ENCODE measurements at regions not wholly inside any gene's neighbourhood (a gene's known extent, or its start where the extent isn't known, plus 50 kb on each side); places are given as distances from the start of the nearest gene placed in this dataset.

- no peaks in the 10 kb centered on the region for H3K27me3 ChIP-seq (ENCODE audit: insufficient read depth, low read length, poor library complexity, severe bottlenecking)
- Mint-ChIP-seq H3K9me3 (peaks cover 1 to 11% (median 3%) of the 10 kb centered on the region in 5 donors), H3K4me3 (no peak overlapping the region), H3K4me1 (no peaks in the 10 kb centered on the region), H3K36me3 (peaks cover 0 to 2% (median 0%) of the 10 kb centered on the region in 3 donors), H3K27ac (no peak overlapping the region), H3K27me3 (no peaks in the 10 kb centered on the region)
- ChIA-PET CTCF (no interaction called here), POLR2A (no interaction called here)
- no peaks in the 10 kb centered on the region for H3K9me3 ChIP-seq (ENCODE audit: low read length)
- no peak overlapping the region for H3K4me3 ChIP-seq (ENCODE audit: low read length)
- H3K4me1 ChIP-seq (ENCODE audit: insufficient read depth, low read length): no peaks in the 10 kb centered on the region
- no peaks in the 10 kb centered on the region for H3K36me3 ChIP-seq (ENCODE audit: insufficient read depth, low read length)
- H3K27ac ChIP-seq (ENCODE audit: low read depth, low read length): no peak overlapping the region
- no peak for DNase-seq
Observed at GRCh38 chr17:12362853-12363455, 302.7 kb upstream of the MYOCD start.

GRCh38 chr17:12365805-12366204, 299.9 kb upstream of the MYOCD start:
- no peaks in the 10 kb centered on the region for H3K9me3 ChIP-seq (ENCODE audit: low read length)
- H3K27ac ChIP-seq (ENCODE audit: low read depth, low read length): no peak overlapping the region
- Mint-ChIP-seq H3K27me3 (no peaks in the 10 kb centered on the region), H3K4me1 (no peaks in the 10 kb centered on the region), H3K9me3 (peaks cover 3 to 11% (median 4%) of the 10 kb centered on the region in 5 donors), H3K36me3 (peaks cover 0 to 2% (median 0%) of the 10 kb centered on the region in 3 donors), H3K4me3 (no peak overlapping the region), H3K27ac (no peak overlapping the region)
- DNase-seq: no peak
- H3K27me3 ChIP-seq (ENCODE audit: insufficient read depth, low read length, poor library complexity, severe bottlenecking): no peaks in the 10 kb centered on the region
- H3K4me3 ChIP-seq (ENCODE audit: low read length): no peak overlapping the region
- no peaks in the 10 kb centered on the region for H3K36me3 ChIP-seq (ENCODE audit: insufficient read depth, low read length)
- ChIA-PET CTCF (no interaction called here), POLR2A (no interaction called here)
- no peaks in the 10 kb centered on the region for H3K4me1 ChIP-seq (ENCODE audit: insufficient read depth, low read length)

GRCh38 chr17:12369065-12369464, 296.6 kb upstream of the MYOCD start:
- Histone ChIP-seq H3K4me1 (ENCODE audit: insufficient read depth, low read length) (no peaks in the 10 kb centered on the region), H3K27me3 (ENCODE audit: insufficient read depth, low read length, poor library complexity, severe bottlenecking) (no peaks in the 10 kb centered on the region), H3K27ac (ENCODE audit: low read depth, low read length) (no peak overlapping the region), H3K36me3 (ENCODE audit: insufficient read depth, low read length) (no peaks in the 10 kb centered on the region), H3K4me3 (ENCODE audit: low read length) (no peak overlapping the region), H3K9me3 (ENCODE audit: low read length) (no peaks in the 10 kb centered on the region)
- DNase-seq: no peak
- H3K4me1 Mint-ChIP-seq: no peaks in the 10 kb centered on the region
- H3K4me3 Mint-ChIP-seq: no peak overlapping the region
- ChIA-PET CTCF (no interaction called here), POLR2A (no interaction called here)
- H3K27ac Mint-ChIP-seq: no peak overlapping the region
- no peaks in the 10 kb centered on the region for H3K36me3 Mint-ChIP-seq
- H3K27me3 Mint-ChIP-seq: no peaks in the 10 kb centered on the region
- H3K9me3 Mint-ChIP-seq: peaks cover under 1 to 9% (median 5%) of the 10 kb centered on the region in 5 donors

DNA sequence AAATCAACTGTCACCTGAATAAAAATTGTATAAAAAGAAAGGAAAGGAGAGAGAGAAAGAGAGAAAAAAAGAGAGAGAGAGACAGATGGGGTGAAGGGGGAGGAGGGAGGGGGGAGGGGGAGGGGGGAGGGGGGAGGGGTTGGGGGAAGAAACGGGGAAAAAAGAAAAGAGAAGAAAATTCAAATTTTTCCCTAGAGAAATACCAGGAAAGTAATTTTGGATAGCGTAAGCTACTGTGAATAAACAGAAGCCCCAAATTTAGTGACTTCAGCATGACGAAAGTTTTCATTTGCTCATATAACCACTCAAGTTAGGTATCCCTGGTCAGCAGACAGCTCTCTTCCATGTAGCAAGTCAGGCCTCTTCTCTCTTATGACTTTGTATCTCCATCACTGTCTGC, 289.4 kb upstream of the MYOCD start:
- Histone ChIP-seq H3K27ac (ENCODE audit: low read depth, low read length) (no peak overlapping the region), H3K27me3 (ENCODE audit: insufficient read depth, low read length, poor library complexity, severe bottlenecking) (no peaks in the 10 kb centered on the region), H3K36me3 (ENCODE audit: insufficient read depth, low read length) (no peaks in the 10 kb centered on the region), H3K4me1 (ENCODE audit: insufficient read depth, low read length) (no peaks in the 10 kb centered on the region), H3K9me3 (ENCODE audit: low read length) (no peaks in the 10 kb centered on the region), H3K4me3 (ENCODE audit: low read length) (no peak overlapping the region)
- Mint-ChIP-seq H3K9me3 (peaks cover 2 to 14% (median 9%) of the 10 kb centered on the region in 5 donors), H3K4me1 (no peaks in the 10 kb centered on the region), H3K27me3 (no peaks in the 10 kb centered on the region), H3K4me3 (no peak overlapping the region), H3K27ac (no peak overlapping the region), H3K36me3 (no peaks in the 10 kb centered on the region)
- POLR2A ChIA-PET: no interaction called here
- DNase-seq: no peak
- CTCF ChIA-PET: no interaction called here

DNA sequence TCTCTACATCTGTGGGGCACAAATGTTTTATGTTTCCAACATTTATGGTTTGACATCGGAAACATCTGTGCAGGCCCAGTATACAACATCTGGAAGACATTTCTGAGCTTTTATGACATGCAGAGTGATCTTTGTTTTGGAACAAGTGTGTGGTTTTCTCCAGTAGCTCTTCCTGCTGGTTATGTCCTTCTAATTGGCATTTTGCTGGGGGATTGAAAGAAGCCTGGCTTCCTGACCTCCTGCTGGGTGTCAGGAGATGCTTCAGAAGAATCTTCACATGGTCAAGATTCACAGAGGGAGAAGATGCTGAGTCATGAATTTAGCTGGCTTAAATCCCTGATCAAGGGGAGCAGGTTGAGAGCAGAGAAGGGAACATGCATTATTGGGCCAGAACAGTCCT, 279.5 kb upstream of the MYOCD start:
- peaks cover 0 to 3% of the 10 kb centered on the region in 2 donors for H3K27me3 Mint-ChIP-seq
- no peak overlapping the region for H3K27ac ChIP-seq (ENCODE audit: low read depth, low read length)
- no peaks in the 10 kb centered on the region for H3K27me3 ChIP-seq (ENCODE audit: insufficient read depth, low read length, poor library complexity, severe bottlenecking)
- peaks cover under 1 to 7% (median 3%) of the 10 kb centered on the region in 5 donors for H3K9me3 Mint-ChIP-seq
- POLR2A ChIA-PET: no interaction called here
- no peaks in the 10 kb centered on the region for H3K4me1 ChIP-seq (ENCODE audit: insufficient read depth, low read length)
- no peaks in the 10 kb centered on the region for H3K36me3 Mint-ChIP-seq
- H3K9me3 ChIP-seq (ENCODE audit: low read length): no peaks in the 10 kb centered on the region
- H3K4me3 Mint-ChIP-seq: no peak overlapping the region
- no peak overlapping the region for H3K4me3 ChIP-seq (ENCODE audit: low read length)
- DNase-seq: no peak
- no peaks in the 10 kb centered on the region for H3K4me1 Mint-ChIP-seq
- CTCF ChIA-PET: interaction anchor here (0.6 kb wide), 1 partner anchor 645 kb away, joined by 3 read pairs; no protein-coding TSS in a partner anchor
- no peaks in the 10 kb centered on the region for H3K36me3 ChIP-seq (ENCODE audit: insufficient read depth, low read length)
- no peak overlapping the region for H3K27ac Mint-ChIP-seq

GRCh38 chr17:12388226-12388625, 277.5 kb upstream of the MYOCD start:
- no peak overlapping the region for H3K27ac Mint-ChIP-seq
- Histone ChIP-seq H3K4me1 (ENCODE audit: insufficient read depth, low read length) (no peaks in the 10 kb centered on the region), H3K9me3 (ENCODE audit: low read length) (no peaks in the 10 kb centered on the region), H3K4me3 (ENCODE audit: low read length) (no peak overlapping the region), H3K36me3 (ENCODE audit: insufficient read depth, low read length) (no peaks in the 10 kb centered on the region), H3K27ac (ENCODE audit: low read depth, low read length) (no peak overlapping the region), H3K27me3 (ENCODE audit: insufficient read depth, low read length, poor library complexity, severe bottlenecking) (no peaks in the 10 kb centered on the region)
- peaks cover 0 to 5% (median 2%) of the 10 kb centered on the region in 5 donors for H3K9me3 Mint-ChIP-seq
- H3K27me3 Mint-ChIP-seq: no peaks in the 10 kb centered on the region
- H3K4me1 Mint-ChIP-seq: no peaks in the 10 kb centered on the region
- ChIA-PET POLR2A (no interaction called here), CTCF (no interaction called here)
- no peak overlapping the region for H3K4me3 Mint-ChIP-seq
- H3K36me3 Mint-ChIP-seq: no peaks in the 10 kb centered on the region
- DNase-seq: no peak

GRCh38 chr17:12389421-12389820, 276.3 kb upstream of the MYOCD start:
- Histone ChIP-seq H3K36me3 (ENCODE audit: insufficient read depth, low read length) (no peaks in the 10 kb centered on the region), H3K4me3 (ENCODE audit: low read length) (no peak overlapping the region), H3K9me3 (ENCODE audit: low read length) (no peaks in the 10 kb centered on the region), H3K4me1 (ENCODE audit: insufficient read depth, low read length) (no peaks in the 10 kb centered on the region), H3K27me3 (ENCODE audit: insufficient read depth, low read length, poor library complexity, severe bottlenecking) (no peaks in the 10 kb centered on the region), H3K27ac (ENCODE audit: low read depth, low read length) (no peak overlapping the region)
- ChIA-PET POLR2A (no interaction called here), CTCF (no interaction called here)
- no peak for DNase-seq
- no peak overlapping the region for H3K27ac Mint-ChIP-seq
- H3K36me3 Mint-ChIP-seq: no peaks in the 10 kb centered on the region
- H3K4me3 Mint-ChIP-seq: no peak overlapping the region
- peaks cover 0 to 3% (median 0%) of the 10 kb centered on the region in 5 donors for H3K9me3 Mint-ChIP-seq
- H3K27me3 Mint-ChIP-seq: no peaks in the 10 kb centered on the region
- H3K4me1 Mint-ChIP-seq: no peaks in the 10 kb centered on the region

DNA sequence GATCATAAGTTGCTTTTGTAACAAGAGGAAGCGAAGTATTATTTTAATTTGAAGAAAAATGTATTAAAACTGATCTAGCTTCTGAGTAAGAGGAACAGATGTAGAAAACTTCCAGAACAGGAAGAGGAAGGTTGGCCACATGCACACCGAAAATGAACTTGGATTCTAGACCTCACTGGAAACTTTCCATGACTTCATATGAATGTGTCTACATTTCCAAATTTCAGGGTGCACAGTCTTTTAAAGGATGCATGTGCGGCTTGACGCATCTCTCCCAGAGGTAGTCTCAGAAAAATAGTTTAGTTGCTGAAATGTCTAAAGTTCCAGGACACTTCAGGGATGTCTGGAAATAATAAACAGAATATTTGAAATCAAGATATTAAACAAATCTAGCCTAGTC, 275.1 kb upstream of the MYOCD start:
- DNase-seq: no peak
- H3K27ac ChIP-seq (ENCODE audit: low read depth, low read length): no peak overlapping the region
- H3K36me3 ChIP-seq (ENCODE audit: insufficient read depth, low read length): no peaks in the 10 kb centered on the region
- H3K27me3 ChIP-seq (ENCODE audit: insufficient read depth, low read length, poor library complexity, severe bottlenecking): no peaks in the 10 kb centered on the region
- H3K36me3 Mint-ChIP-seq: no peaks in the 10 kb centered on the region
- no peak overlapping the region for H3K4me3 ChIP-seq (ENCODE audit: low read length)
- no peak overlapping the region for H3K4me3 Mint-ChIP-seq
- no peaks in the 10 kb centered on the region for H3K27me3 Mint-ChIP-seq
- no peak overlapping the region for H3K27ac Mint-ChIP-seq
- no peaks in the 10 kb centered on the region for H3K9me3 ChIP-seq (ENCODE audit: low read length)
- H3K4me1 Mint-ChIP-seq: no peaks in the 10 kb centered on the region
- peaks cover 0 to 4% (median 2%) of the 10 kb centered on the region in 5 donors for H3K9me3 Mint-ChIP-seq
- ChIA-PET POLR2A (no interaction called here), CTCF (no interaction called here)
- no peaks in the 10 kb centered on the region for H3K4me1 ChIP-seq (ENCODE audit: insufficient read depth, low read length)

GRCh38 chr17:12391468-12391867, 274.2 kb upstream of the MYOCD start:
- CTCF ChIA-PET: no interaction called here
- POLR2A ChIA-PET: no interaction called here
- no peaks in the 10 kb centered on the region for H3K4me1 ChIP-seq (ENCODE audit: insufficient read depth, low read length)

More at GRCh38 chr17:12391468-12391867, 274.2 kb upstream of the MYOCD start:
- Histone ChIP-seq H3K9me3 (ENCODE audit: low read length) (no peaks in the 10 kb centered on the region), H3K27ac (ENCODE audit: low read depth, low read length) (no peak overlapping the region), H3K36me3 (ENCODE audit: insufficient read depth, low read length) (no peaks in the 10 kb centered on the region), H3K27me3 (ENCODE audit: insufficient read depth, low read length, poor library complexity, severe bottlenecking) (no peaks in the 10 kb centered on the region), H3K4me3 (ENCODE audit: low read length) (no peak overlapping the region)
- Mint-ChIP-seq H3K36me3 (no peaks in the 10 kb centered on the region), H3K4me3 (no peak overlapping the region), H3K27me3 (no peaks in the 10 kb centered on the region), H3K4me1 (no peaks in the 10 kb centered on the region), H3K27ac (no peak overlapping the region), H3K9me3 (peaks cover 0 to 7% (median 3%) of the 10 kb centered on the region in 5 donors)
- no peak for DNase-seq
